GM19397 (cell line): ENCODE measurements at regions not wholly inside any gene's neighbourhood (a gene's known extent, or its start where the extent isn't known, plus 50 kb on each side); places are given as distances from the start of the nearest gene placed in this dataset.
"Not testable (repeated sequence)": the region's sequence is repeated elsewhere in the genome, so short reads cannot be mapped to it uniquely, and the experiment has no call there.

ENCODE experiments used
- ATAC-seq: cut with Tn5 transposase; IDR thresholded peaks from one replicate; pipeline ENCODE4 v1.9.1; 2021; ENCODE audit warnings: mild to moderate bottlenecking, moderate library complexity; ENCODE audit not compliant: unreplicated experiment

DNA sequence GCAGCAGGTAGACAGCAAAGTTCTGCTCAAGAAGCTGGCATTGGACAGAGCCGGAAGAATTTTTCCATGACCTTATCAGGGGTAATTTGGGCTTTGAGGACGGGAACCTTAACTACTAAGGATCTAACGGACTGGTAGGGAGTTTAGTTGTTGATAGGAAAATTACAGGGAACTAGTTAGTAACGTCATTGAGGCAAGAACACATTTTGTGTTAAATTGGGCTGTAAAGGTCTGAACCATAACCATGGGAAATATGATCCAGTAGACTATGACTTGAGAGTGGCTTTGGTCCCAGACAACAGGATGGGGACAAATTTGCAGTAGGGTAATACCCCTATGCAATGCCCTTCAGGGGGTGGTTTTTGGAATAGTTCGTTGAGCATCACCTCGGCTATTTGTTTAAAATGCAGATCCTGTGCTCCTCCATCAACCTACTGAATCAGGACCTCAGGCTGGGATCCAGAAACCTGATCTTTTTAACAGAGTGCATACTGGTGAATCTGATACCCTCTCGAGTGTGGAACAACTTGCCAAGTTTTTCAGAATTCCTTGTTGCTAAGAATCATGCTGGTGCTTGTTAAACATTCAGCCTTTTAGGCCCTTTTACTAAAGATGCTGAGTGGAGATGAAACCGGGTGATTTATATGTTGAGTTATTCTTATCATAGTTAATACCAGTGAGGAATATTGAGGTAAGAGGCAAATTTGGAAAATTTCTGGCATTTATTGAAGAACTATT is 255.1 kb downstream of the MAP2K6 start:
- no peak for ATAC-seq

DNA sequence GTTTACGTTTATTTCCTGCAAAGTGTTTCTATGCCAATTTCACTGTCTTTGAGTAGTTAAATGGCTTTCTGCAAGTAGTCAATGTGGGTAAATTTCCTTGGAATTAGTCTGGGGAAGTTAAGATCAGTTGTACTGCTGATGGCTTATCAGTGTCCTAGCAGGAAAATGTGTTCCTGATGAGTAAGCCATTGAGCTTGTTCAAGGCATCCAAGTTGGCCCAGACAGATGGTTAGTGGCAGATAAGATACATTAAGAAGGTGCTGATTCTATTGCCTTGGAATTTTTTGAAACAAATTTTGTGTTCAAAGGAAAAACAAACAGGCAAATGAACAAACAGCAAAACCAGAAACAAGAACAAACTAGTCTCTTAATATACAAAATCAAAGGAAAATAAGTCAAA is 258.4 kb downstream of the MAP2K6 start:
- ATAC-seq = no peak

DNA sequence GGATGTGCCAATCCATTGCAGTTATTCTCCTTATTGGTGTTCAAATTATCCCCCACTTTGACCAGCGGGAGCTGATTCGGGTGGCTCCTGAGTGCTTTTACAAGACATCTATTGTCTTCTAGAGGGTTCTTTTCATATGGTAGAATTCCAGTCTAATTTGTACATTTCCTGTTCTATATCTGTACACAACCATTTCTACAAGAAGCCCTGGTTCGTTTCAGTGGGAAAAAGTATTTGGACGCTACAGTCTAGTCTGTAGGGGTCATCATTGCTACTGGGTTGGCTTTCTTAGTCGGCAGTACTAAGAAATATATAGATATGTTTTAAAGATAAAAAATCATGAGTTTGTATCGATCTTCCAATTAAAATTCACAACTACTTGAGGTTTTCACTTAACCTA is 262.6 kb downstream of the MAP2K6 start:
- no peak for ATAC-seq

DNA sequence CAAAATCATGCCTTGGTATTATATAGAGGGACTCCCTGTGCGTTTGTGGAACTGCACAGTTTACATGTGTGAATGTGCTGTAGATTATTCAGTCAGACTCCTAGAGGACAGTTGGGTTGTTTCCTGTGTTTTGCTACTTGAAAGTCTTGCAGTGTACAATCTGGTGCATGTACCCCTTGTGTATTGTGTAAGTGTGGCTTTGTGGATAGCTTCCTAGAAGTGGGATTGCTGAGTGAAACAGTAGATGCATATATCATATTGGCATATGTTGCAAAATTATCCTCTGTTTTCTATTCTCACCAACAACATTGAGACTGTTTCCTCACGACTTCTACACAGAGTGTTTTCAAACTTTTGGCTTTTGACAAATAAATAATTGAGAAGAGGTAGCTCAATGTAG is 263.7 kb downstream of the MAP2K6 start:
- no peak for ATAC-seq

DNA sequence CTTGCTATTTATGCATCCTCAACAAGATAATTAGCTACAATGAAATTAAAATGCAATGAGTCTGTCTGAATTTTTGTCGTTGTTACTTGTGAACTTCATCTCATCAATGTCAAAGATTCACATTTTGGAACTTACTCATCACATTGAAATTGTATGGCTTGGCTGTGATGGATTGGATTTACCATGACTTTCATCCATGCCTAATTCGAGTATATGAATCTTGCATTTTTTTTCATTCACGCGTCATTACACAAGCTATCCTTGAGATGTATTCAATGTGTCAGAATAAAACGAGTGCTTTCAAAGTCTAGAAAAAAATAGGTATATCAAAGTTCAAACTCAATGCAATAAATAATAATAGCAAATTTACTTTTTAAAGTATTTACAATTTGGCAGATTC is 265.3 kb downstream of the MAP2K6 start:
- ATAC-seq = no peak

DNA sequence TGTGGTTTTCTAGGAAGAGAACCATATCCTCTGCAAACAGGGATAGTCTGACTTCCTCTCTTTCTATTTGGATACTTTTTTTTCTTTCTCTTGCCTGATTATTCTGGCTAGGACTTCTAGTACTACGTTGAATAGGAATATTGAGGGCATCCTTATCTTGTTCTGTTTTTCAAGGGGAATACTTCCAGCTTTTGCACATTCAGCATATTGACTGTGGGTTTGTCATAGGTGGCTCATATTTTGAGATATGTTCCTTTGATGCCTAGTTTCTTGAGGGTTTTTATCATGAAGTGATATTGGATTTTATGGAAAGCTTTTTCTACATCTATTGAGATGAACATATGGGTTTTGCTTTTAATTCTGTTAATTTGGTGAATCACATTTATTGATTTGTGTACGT is 269.8 kb downstream of the MAP2K6 start:
- ATAC-seq = no peak

DNA sequence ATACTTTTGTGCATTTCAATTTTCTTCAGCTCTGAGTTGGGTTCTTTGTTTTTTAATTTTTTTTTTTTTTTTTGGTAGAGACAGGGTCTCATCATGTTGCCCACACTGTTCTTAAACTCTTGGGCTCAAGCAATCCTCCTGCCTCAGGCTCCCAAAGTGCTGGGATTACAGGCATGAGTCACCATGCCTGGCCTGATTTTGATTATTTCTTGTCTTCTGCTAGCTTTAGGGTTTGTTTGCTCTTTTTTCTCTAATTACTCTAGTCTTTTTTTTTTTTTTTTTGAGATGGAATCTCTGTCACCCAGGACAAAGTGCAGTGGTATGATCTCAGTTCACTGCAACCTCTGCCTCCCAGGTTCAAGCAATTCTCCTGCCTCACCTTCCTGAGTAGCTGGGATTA is 270.7 kb downstream of the MAP2K6 start:
- ATAC-seq = not testable (repeated sequence)

DNA sequence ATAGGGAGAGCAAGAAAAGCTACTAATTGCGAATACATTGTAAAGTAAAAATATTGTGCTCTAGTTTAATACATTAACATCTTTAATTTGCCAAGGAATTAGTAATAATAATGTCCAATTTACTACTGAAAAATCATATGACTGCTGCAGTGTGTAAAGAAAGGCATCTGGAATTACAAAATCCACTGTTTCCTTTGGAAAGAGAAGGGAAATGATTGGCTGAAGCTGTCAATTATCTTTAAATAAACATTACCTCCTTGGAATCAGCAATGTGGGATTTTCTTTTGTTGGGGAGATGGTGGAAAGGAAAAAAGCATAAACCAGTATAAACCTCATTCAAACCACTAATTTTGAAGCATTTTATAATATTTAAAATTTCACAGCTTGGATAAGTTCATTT is 276.0 kb downstream of the MAP2K6 start:
- no peak for ATAC-seq

DNA sequence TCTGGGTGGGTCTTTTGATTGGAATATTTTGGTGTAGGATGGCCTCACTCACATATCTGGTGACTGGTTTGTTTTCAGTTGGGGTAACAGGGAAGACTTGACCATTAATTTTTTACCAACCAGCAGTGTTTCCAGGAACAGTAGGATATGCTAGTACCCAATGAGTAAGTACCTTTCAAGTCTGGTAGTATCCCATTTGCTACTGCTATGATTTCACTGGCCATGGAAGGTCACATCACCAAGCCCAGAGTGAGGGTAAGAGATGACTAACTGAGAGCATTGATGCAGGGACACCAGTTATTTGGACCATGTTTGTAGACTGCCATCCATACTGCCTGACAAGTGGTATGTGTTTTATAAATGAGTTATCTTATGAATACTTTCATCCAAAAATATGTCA is 277.7 kb downstream of the MAP2K6 start:
- no peak for ATAC-seq

DNA sequence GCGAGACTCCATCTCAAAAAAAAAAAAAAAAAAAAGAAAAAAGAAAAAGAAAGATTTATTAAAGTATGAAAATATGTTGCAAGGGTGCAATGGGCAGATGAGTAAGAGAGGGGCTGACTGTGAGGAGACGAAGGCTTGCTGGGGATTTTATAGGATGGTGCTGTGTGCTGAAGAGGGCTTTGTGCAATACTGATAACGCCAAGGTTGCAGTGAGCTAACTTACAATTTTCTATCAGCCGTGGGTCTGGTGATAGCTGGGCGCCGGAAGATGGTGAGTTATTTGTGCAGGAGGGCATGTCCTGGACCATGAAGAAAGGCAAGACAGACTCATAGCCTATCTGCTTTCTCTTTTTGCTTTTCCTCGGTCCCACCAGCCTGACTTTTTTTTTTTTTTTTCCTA is 281.1 kb downstream of the MAP2K6 start:
- ATAC-seq = no peak

DNA sequence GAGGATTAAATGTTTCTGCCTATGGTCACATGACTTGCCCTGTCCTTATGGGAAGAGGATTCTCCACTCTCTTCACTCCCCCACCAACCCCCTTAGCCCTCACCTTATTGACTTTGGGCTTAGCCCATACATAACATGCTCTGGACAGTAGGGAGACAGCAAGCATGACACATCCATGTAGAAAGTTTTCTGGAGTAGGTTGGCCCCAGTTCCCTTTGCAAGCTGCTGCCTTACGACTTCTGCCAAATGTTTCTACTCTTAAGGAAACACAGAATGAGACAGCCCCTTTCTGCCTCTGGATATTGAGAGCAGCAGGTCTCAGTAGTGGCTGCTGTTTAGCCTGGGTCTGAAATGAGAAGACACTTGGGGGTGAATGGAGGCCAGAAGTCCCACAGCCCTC is 282.2 kb downstream of the MAP2K6 start:
- ATAC-seq = no peak

DNA sequence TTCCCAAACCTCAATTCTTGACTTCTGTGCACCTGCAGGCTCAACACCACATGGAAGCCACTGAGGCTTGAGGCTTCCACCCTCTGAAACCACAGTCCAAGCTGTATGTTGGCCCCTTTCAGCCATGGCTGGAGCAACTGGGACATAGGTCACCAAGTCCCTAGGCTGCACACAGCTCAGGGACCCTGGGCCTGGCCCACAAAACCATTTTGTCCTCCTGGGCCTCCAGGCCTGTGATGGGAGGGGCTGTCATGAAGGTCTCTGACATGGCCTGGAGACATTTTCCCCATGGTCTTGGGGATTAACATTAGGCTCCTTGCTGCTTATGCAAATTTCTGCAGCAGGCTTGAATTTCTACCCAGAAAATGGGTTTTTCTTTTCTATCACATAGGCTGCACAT is 283.9 kb downstream of the MAP2K6 start:
- not testable (repeated sequence) for ATAC-seq

DNA sequence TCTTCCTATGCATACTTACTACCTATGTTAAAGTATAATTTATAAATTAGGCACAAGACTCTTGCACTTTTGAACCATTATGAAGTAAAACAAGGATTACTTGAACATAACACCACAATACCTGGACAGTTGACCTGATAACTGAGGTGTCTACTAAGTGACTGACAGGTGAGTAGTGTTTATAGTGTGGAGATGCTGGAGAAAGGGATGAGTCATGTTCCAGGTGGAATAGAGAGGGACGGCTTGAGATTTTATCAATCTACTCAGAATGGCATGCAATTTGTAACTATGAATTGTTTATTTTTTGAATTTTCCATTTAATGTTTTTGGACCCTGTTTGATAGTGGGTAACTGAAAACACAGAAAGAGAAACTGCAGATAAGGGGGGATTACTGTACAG is 287.6 kb downstream of the MAP2K6 start:
- no peak for ATAC-seq

DNA sequence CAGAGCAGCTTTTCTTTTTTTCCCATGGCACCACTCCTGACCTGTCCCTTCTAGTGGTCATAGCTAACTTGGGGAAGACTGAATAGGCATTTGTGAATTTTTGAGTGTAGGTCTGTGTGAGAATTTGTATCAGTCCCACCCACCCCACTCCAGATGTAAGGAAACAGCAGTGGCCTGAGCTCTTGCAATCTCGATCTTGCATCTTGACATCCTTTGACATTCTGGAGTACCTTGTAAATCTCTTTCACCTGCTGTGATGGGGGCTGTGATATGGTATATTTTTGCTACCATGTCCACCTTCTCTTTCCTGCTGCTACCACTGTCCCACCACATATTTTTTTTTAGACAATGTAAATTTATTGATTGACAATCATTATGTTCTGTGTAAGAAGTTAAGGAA is 289.3 kb downstream of the MAP2K6 start:
- no peak for ATAC-seq

DNA sequence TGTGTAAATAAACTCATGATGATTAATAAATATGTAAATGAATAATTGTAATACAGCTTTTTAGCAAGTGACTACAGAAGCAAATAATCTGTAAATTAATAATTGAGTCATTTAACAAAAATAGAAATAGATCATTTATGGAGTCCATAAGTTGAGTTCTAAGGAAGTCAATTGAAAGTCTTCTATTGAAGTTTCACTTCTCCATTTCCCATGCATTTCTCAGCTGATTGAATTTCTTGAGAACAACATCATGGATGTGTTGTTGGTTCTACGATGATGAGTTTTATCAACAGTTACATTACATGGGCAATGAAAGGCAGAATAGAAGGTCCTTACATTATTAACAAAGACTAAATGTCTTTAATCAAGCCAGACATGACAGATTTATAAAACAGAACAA is 290.4 kb downstream of the MAP2K6 start:
- no peak for ATAC-seq

DNA sequence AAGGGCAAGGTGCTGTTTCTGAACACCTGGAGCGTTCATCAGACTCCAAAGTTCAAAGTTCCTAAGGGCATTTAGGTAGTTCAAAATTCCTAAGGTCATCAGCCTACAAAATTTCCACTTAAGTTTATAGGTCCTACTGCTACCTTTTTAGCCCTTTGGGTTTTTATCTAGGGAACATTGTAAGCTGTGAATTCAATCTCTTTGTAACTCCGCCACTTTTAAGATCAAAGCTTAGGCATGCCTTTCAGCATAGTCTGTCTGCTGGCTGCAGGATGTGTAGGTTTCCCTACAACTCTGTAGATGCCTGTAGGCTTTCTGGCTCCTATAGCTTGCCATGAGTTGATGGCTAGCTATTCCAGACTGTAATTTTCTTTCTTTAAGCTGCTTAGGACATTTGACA is 291.6 kb downstream of the MAP2K6 start:
- ATAC-seq = no peak

DNA sequence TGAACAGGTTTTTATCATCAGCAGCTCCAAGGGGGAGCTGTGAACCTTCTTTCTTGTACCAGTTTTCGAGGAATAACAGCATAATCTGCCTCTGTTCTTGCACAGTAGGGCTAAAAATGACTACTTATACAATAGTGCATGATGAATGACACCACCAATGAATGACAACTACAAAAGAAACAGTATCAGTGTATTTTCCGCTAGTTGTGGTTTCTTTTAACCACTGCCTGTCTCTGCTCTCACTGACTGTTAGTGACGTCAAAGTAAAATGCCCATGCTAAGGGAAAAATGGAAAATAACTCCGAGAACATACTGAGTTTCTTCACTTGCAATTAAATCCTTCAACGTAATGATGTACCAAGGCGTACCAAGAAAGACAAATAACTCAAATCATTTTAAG is 294.9 kb downstream of the MAP2K6 start:
- no peak for ATAC-seq

DNA sequence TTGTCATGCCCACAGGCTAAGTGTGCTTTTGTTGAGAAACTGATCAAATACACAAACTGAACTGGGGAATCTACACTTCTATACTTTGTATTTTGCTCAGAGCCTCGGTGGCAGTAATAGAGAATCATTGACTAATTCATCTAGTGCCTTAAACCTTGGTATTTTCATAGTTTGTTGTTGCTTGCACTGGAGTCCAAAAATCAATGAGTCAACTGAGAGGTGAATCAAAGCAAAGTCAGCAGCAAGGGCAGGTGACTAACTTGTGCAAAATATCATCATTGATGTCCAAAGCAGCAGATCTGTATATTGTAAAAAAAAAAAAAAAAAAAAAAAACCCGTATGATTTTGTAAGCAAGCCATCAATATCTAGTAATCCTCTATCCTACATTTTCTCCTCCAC is 296.4 kb downstream of the MAP2K6 start:
- no peak for ATAC-seq

DNA sequence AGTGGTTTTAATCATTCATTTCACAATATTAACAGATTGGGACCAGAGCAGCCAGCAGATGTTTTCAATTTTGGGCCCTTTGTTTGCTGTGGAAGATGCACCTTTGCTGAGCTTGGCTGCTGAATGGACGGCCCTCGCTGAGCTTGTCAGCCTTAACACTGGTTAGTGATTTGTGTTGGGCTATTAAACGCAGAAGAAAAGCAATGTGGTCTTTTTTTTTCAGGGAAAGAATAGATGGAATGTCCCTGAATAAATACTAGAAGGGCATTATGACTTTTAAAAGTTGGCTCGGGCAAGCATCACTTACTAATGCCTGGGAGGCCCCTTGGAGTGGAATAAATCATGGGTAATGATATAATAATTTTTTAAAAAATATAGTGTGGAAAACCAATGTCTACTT is 297.0 kb downstream of the MAP2K6 start:
- ATAC-seq = no peak

DNA sequence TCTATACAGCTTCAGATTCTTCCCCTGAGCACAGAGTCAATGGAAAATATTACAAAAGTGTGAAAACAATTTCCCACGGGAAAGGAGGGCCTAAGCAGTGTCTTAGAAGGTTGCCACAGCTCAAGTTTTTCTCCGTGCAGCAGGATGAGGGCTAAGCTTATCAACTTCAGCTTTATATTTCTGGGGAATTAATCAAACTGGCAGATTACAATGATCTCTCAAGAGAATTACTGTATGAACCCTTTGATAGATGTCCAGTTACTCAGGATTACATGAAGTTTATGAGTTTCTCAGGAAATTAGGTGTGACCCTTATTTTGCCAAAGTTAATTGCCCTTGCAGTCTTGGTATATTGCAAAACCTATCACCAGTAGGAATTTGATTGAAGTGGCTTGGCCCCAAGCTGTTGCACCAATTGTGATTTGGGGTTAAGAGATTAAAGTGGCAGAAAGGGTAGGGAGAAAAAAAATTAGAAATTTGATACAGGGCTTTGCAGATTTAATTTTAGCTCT is 298.4 kb downstream of the MAP2K6 start:
- no peak for ATAC-seq

DNA sequence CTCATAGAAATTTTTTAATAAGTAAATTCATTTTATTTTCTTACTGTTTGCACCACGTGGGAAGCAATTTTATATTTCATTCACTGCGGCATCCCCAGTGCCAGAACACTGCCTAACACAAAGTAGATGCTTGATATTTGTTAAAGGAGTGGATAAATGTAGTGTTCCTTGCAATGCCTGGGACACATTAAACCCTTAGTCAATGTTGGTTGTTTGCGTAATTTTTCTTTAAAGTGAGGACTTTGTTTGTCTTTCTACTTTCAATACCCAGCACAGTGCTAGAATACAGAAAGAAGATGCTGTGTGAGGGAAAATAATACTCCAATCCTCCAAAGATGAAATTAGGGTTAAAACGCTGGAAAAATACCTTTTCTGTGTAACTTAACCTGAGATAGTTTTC is 299.3 kb downstream of the MAP2K6 start:
- ATAC-seq = no peak

DNA sequence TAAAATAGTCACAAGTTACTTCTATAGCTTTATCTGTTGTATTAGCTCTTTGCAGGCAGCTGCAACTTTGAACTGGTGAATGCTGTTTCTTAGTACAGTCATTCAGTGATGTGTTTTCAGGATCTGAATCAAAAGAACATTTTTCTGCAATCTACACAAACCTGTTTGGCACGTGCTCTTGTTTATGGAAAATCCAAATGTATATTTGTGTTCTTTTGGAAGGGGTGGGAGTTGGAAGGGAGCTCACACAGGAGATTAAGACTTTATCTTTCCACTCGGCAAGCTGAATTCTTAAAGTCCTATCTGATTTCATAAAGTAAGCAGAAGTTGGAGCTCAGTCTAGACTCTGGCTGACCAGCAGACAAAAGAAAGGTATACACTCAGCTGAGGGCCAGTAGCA is 300.2 kb downstream of the MAP2K6 start:
- no peak for ATAC-seq

DNA sequence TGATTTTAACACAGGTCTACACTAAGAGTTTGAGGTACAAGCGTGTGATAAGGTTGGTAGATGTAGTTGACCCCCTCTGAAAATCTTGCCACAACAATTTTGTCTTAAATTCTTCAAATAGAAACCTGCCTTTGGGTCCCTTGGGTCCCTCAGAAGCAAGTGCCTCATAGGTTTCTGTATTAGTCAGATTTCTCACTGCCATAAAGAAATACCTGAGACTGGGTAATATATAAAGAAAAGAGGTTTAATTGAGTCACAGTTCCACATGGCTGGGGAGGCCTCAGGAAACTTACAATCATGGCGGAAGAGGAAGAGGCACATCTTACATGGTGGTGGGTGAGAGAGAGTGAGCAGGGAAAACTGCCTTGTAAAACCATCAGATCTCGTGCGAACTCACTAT is 301.2 kb downstream of the MAP2K6 start:
- ATAC-seq = no peak
